ENCODE measurements at regions not wholly inside any gene's neighbourhood (a gene's known extent, or its start where the extent isn't known, plus 50 kb on each side); places are given as distances from the start of the nearest gene placed in this dataset.

DNA sequence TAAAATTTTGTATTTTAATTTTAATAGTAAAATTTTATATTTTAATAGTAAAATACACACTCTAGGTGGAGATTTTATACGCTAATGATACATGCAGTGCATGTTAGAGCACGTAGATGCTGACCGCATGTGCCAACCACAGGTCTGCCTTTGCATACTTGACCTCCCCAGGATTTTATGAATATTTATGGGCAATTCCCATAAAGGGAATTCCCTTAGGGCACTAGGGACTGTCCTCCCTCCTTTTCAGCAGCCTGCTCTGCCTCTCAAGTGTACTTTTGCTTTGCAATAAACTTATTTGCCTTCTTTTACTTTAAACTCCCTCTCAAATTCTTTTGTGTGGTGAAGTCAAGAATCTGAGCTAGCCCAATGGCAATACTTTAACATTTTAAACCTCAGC, 217.7 kb upstream of the CDH8 start:
- TF ChIP-seq SIN3A (IDR thresholded peaks at IDR 0.05; ENCODE audit: borderline replicate concordance, insufficient read depth, low read length): no peak

GRCh38 chr16:62249069-62249468, 212.8 kb upstream of the CDH8 start:
- TF ChIP-seq POLR2AphosphoS5 (IDR thresholded peaks at IDR 0.05; ENCODE audit: low read depth, low read length): no peak
- no peak for TF ChIP-seq TAF1 (IDR thresholded peaks at IDR 0.05; ENCODE audit: borderline replicate concordance, insufficient read depth, low read length)
- TF ChIP-seq FOXP2 (optimal IDR thresholded peaks at IDR 0.05; ENCODE audit: borderline replicate concordance, extremely low read depth, extremely low read length, insufficient read depth): no peak
- no peak for TF ChIP-seq SIN3A (IDR thresholded peaks at IDR 0.05; ENCODE audit: borderline replicate concordance, insufficient read depth, low read length)

DNA sequence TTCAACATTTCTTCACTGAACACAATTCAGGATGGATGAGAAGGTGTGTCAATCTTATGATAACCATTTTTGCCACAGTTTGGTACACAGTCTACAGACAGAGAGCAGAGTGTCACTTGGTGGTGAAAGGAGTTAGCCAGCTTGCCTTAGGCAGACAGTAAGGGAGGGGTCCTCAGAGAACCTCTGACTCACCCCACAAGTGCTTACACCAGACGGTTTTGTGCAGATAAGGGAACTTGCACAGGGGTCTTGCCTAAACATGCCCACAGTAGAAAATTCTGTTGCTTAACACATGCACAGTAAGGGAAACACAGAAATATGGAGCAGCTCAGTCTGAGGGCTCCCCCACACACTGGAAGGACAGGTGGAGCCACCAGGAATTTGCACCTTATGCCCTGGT, 204.5 kb upstream of the CDH8 start:
- TF ChIP-seq SIN3A (IDR thresholded peaks at IDR 0.05; ENCODE audit: borderline replicate concordance, insufficient read depth, low read length) (no peak), FOXP2 (optimal IDR thresholded peaks at IDR 0.05; ENCODE audit: borderline replicate concordance, extremely low read depth, extremely low read length, insufficient read depth) (no peak), TAF1 (IDR thresholded peaks at IDR 0.05; ENCODE audit: borderline replicate concordance, insufficient read depth, low read length) (no peak), POLR2AphosphoS5 (IDR thresholded peaks at IDR 0.05; ENCODE audit: low read depth, low read length) (no peak), REST (IDR thresholded peaks at IDR 0.05; ENCODE audit: insufficient read depth in 1 of 2, low read depth in 2 of 2, low read length in 2 of 2) (no peak)

- TF ChIP-seq TAF1 (IDR thresholded peaks at IDR 0.05; ENCODE audit: borderline replicate concordance, insufficient read depth, low read length) (no peak), POLR2AphosphoS5 (IDR thresholded peaks at IDR 0.05; ENCODE audit: low read depth, low read length) (no peak)
These were observed 189.4 kb upstream of the CDH8 start for GRCh38 chr16:62225675-62226074.

DNA sequence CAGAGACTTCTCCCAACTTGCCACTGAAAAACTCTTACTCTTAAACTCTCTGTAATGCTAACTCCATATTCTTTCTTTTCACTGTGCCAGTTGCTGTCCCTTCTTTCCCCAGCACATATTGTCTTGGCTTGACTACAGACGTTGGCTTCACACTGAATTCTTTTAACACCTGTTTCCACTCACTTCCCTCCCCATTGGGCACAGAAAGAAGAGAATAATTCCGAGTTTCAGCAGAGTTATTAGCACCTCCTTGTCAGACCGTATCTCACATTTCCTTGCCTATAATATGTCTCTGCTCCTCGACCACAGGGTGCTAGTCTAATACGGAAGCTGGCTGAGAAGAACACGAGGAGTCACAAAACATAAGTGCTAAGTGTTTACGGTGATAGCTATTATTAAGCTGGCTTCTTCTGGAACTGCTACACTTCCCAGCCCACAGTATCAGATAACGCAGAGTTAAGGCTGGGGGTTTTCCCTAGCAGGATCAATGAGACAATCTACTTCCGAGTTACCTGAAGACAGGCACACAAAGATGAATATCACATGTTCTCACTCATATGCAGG, 188.5 kb upstream of the CDH8 start:
- TF ChIP-seq REST (IDR thresholded peaks at IDR 0.05; ENCODE audit: insufficient read depth in 1 of 2, low read depth in 2 of 2, low read length in 2 of 2) (no peak), TAF1 (IDR thresholded peaks at IDR 0.05; ENCODE audit: borderline replicate concordance, insufficient read depth, low read length) (no peak), POLR2AphosphoS5 (IDR thresholded peaks at IDR 0.05; ENCODE audit: low read depth, low read length) (no peak), SIN3A (IDR thresholded peaks at IDR 0.05; ENCODE audit: borderline replicate concordance, insufficient read depth, low read length) (no peak), FOXP2 (optimal IDR thresholded peaks at IDR 0.05; ENCODE audit: borderline replicate concordance, extremely low read depth, extremely low read length, insufficient read depth) (no peak)

GRCh38 chr16:62216837-62217236, 180.6 kb upstream of the CDH8 start:
- no peak for TF ChIP-seq FOXP2 (optimal IDR thresholded peaks at IDR 0.05; ENCODE audit: borderline replicate concordance, extremely low read depth, extremely low read length, insufficient read depth)
- TF ChIP-seq REST (IDR thresholded peaks at IDR 0.05; ENCODE audit: insufficient read depth in 1 of 2, low read depth in 2 of 2, low read length in 2 of 2): no peak
- no peak for TF ChIP-seq TAF1 (IDR thresholded peaks at IDR 0.05; ENCODE audit: borderline replicate concordance, insufficient read depth, low read length)
- no peak for TF ChIP-seq POLR2AphosphoS5 (IDR thresholded peaks at IDR 0.05; ENCODE audit: low read depth, low read length)
- no peak for TF ChIP-seq SIN3A (IDR thresholded peaks at IDR 0.05; ENCODE audit: borderline replicate concordance, insufficient read depth, low read length)

DNA sequence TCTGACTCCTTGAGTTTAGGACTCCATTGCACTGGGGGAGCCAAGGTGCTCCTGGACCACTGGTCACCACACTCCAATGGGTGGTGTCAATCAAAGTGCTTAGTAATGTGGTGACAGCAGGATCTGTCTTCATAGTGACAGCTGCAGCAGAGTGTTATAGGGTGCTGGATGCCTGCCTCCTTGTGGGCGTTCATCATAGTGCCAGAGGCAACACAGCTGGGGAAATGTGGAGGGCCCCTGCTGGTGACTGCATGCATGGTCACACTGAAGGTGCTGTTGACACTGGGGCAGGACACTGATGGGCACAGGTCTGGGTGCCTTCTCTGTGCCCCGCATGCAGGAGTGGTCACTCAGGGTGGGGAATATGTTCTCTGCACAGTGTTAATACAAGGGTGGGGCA, 177.5 kb upstream of the CDH8 start:
- TF ChIP-seq FOXP2 (optimal IDR thresholded peaks at IDR 0.05; ENCODE audit: borderline replicate concordance, extremely low read depth, extremely low read length, insufficient read depth): no peak
- TF ChIP-seq TAF1 (IDR thresholded peaks at IDR 0.05; ENCODE audit: borderline replicate concordance, insufficient read depth, low read length): no peak
- no peak for TF ChIP-seq SIN3A (IDR thresholded peaks at IDR 0.05; ENCODE audit: borderline replicate concordance, insufficient read depth, low read length)
- TF ChIP-seq REST (IDR thresholded peaks at IDR 0.05; ENCODE audit: insufficient read depth in 1 of 2, low read depth in 2 of 2, low read length in 2 of 2): no peak
- TF ChIP-seq POLR2AphosphoS5 (IDR thresholded peaks at IDR 0.05; ENCODE audit: low read depth, low read length): no peak

All from PFSK-1 (cell line).